ENCODE measurements at regions not wholly inside any gene's neighbourhood (a gene's known extent, or its start where the extent isn't known, plus 50 kb on each side); places are given as distances from the start of the nearest gene placed in this dataset.

DNA sequence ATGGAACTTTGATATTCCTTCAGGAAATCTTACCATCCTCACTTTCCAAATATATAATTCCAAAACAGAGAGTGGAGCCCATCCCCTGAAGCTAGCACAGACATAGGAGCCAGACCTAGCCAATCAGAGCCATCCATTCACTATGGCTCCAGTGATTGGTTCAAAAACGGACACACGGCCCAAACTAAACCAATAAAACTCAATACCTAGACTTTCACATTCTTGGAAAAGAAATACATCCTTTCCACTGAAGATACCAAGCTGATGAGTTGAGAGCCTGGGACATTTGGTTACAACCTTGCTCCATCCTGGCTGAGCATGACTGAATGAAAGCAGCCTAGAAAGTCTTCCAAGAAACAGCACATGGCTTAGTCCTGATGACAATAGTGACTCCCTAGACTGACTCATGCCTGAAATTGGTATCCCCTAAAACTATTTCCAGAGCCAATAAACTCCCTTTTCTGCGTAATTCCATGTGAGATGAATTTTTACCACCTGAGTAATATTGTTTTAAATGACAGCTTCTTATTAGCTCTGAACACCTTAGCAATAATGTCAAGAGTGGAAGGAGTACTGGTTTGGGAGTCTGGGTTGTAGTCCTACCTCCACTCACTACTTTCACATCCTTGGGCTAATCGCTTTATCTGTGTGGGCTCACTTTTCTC, 189.6 kb upstream of the LNX1 start:
- Histone ChIP-seq H3K4me1 (ENCODE audit: insufficient read depth, low read length, poor library complexity, severe bottlenecking) (no peaks in the 10 kb centered on the region), H3K27ac (ENCODE audit: low read depth, low read length, poor library complexity, severe bottlenecking) (no peak overlapping the region), H3K36me3 (ENCODE audit: insufficient read depth, low read length, poor library complexity, severe bottlenecking) (no peaks in the 10 kb centered on the region), H3K9me3 (ENCODE audit: low read depth, low read length, poor library complexity, severe bottlenecking) (no peaks in the 10 kb centered on the region), H3K27me3 (replicated peaks; ENCODE audit: insufficient read depth, low read depth, low read length, poor library complexity) (no peaks in the 10 kb centered on the region), H3K4me3 (ENCODE audit: low read depth, low read length, poor library complexity, severe bottlenecking) (no peak overlapping the region)
- ChIA-PET CTCF (no interaction called here), POLR2A (ENCODE audit: low non-redundant PET) (no interaction called here)
- TF ChIP-seq, protein P1, sequence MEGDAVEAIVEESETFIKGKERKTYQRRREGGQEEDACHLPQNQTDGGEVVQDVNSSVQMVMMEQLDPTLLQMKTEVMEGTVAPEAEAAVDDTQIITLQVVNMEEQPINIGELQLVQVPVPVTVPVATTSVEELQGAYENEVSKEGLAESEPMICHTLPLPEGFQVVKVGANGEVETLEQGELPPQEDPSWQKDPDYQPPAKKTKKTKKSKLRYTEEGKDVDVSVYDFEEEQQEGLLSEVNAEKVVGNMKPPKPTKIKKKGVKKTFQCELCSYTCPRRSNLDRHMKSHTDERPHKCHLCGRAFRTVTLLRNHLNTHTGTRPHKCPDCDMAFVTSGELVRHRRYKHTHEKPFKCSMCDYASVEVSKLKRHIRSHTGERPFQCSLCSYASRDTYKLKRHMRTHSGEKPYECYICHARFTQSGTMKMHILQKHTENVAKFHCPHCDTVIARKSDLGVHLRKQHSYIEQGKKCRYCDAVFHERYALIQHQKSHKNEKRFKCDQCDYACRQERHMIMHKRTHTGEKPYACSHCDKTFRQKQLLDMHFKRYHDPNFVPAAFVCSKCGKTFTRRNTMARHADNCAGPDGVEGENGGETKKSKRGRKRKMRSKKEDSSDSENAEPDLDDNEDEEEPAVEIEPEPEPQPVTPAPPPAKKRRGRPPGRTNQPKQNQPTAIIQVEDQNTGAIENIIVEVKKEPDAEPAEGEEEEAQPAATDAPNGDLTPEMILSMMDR (conservative IDR thresholded peaks at IDR 0.05; ENCODE audit: low read depth, low read length), result no peak
- no peak for TF ChIP-seq EZH2 (IDR thresholded peaks at IDR 0.05; ENCODE audit: borderline replicate concordance, low read depth, low read length, poor library complexity, severe bottlenecking)
- intact Hi-C loops (cut with micrococcal nuclease; ENCODE audit: unreplicated experiment), result no loop called here
- no TSS peak for BruUV-seq (replicated peaks)
- no peak for DNase-seq (ENCODE audit: low spot score)

DNA sequence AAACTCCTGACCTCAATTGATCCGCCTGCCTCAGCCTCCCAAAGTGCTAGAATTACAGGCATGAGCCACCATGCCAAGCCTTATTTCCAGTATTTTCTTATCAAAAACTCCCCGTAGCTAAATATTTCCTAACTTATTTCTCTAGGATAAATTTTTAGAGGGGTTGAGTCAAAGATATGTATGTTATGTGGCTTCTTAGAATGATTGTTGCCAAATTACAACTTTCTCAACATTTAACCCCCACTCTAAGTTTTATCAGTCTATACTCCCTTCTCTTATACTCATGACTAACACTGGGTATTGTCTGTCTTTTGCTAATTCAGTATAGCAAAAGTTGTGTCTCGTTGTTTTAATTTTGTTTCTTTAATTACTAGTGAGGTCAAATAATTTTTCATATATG, 187.7 kb upstream of the LNX1 start:
- Histone ChIP-seq H3K27ac (ENCODE audit: low read depth, low read length, poor library complexity, severe bottlenecking) (no peak overlapping the region), H3K36me3 (ENCODE audit: insufficient read depth, low read length, poor library complexity, severe bottlenecking) (no peaks in the 10 kb centered on the region), H3K9me3 (ENCODE audit: low read depth, low read length, poor library complexity, severe bottlenecking) (no peaks in the 10 kb centered on the region), H3K4me1 (ENCODE audit: insufficient read depth, low read length, poor library complexity, severe bottlenecking) (no peaks in the 10 kb centered on the region), H3K27me3 (replicated peaks; ENCODE audit: insufficient read depth, low read depth, low read length, poor library complexity) (no peaks in the 10 kb centered on the region), H3K4me3 (ENCODE audit: low read depth, low read length, poor library complexity, severe bottlenecking) (no peak overlapping the region)
- TF ChIP-seq, protein P1 (conservative IDR thresholded peaks at IDR 0.05; ENCODE audit: low read depth, low read length), result no peak
- TF ChIP-seq EZH2 (IDR thresholded peaks at IDR 0.05; ENCODE audit: borderline replicate concordance, low read depth, low read length, poor library complexity, severe bottlenecking), result no peak
- DNase-seq (ENCODE audit: low spot score), result no peak
- no TSS peak for BruUV-seq (replicated peaks)
- ChIA-PET POLR2A (ENCODE audit: low non-redundant PET) (no interaction called here), CTCF (no interaction called here)
- intact Hi-C loops (cut with micrococcal nuclease; ENCODE audit: unreplicated experiment), result no loop called here

DNA sequence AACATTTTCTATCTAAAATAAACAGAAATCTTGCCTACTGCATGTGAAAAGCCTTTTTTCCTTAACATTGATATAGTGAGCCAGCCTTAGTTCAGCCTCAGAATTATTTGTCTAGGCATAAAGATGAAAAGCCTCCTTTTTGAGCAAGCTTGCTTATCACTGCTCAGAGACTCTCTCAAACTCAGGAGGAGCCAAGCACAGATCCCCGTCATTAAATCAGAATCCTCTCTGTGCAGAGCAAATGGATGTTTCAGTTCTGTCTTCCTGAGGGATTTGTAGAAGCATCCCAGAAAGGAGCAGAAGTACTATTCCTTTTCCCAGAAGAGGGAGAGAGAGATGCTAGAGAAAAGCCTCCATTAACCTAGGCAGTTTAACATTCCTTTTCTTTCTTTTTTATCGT, 186.9 kb upstream of the LNX1 start:
- H3K27me3 ChIP-seq (replicated peaks; ENCODE audit: insufficient read depth, low read depth, low read length, poor library complexity), result no peaks in the 10 kb centered on the region
- no peaks in the 10 kb centered on the region for H3K36me3 ChIP-seq (ENCODE audit: insufficient read depth, low read length, poor library complexity, severe bottlenecking)
- H3K9me3 ChIP-seq (ENCODE audit: low read depth, low read length, poor library complexity, severe bottlenecking), result no peaks in the 10 kb centered on the region
- intact Hi-C loops (cut with micrococcal nuclease; ENCODE audit: unreplicated experiment), result no loop called here
- H3K27ac ChIP-seq (ENCODE audit: low read depth, low read length, poor library complexity, severe bottlenecking), result no peak overlapping the region
- DNase-seq (ENCODE audit: low spot score), result no peak
- no peak overlapping the region for H3K4me3 ChIP-seq (ENCODE audit: low read depth, low read length, poor library complexity, severe bottlenecking)
- H3K4me1 ChIP-seq (ENCODE audit: insufficient read depth, low read length, poor library complexity, severe bottlenecking), result no peaks in the 10 kb centered on the region
- no TSS peak for BruUV-seq (replicated peaks)
- CTCF ChIA-PET, result no interaction called here
- POLR2A ChIA-PET (ENCODE audit: low non-redundant PET), result no interaction called here
- TF ChIP-seq, protein P1 (conservative IDR thresholded peaks at IDR 0.05; ENCODE audit: low read depth, low read length), result no peak
- no peak for TF ChIP-seq EZH2 (IDR thresholded peaks at IDR 0.05; ENCODE audit: borderline replicate concordance, low read depth, low read length, poor library complexity, severe bottlenecking)
